Peyer's patch (tissue), 4 donors: ENCODE measurements at regions not wholly inside any gene's neighbourhood (a gene's known extent, or its start where the extent isn't known, plus 50 kb on each side); places are given as distances from the start of the nearest gene placed in this dataset.

Source experiments
- DNase-seq, 3 donors: peaks; one replicate each; pipeline ENCODE4 v3.0.0-alpha.2; 2017 to 2019
- H3K27ac ChIP-seq, 4 donors: fragments of 200-600 bp; sonication (generic); one replicate each; pipeline ENCODE4 v1.5.1; 2016 to 2019
- H3K27me3 ChIP-seq, 2 donors: fragments of 200-600 bp; sonication (generic); one replicate each; pipeline ENCODE4 v1.5.1; 2019
- H3K36me3 ChIP-seq, 3 donors: fragments of 200-600 bp; sonication (generic); one replicate each; pipeline ENCODE4 v1.5.1; 2016 to 2019
- H3K4me1 ChIP-seq, 4 donors: fragments of 200-600 bp; sonication (generic); one replicate each; pipeline ENCODE4 v1.5.1; 2016 to 2019
- H3K4me3 ChIP-seq, 4 donors: fragments of 200-600 bp; sonication (generic); 1 replicate in 3 of 4; 2 replicates in 1 of 4; pipeline ENCODE4 v1.5.1; 2016 to 2019; ENCODE audit warnings: mild to moderate bottlenecking in 1 of 4
- H3K9me3 ChIP-seq, 4 donors: fragments of 200-600 bp; sonication (generic); one replicate each; pipeline ENCODE4 v1.5.1; 2016 to 2019; ENCODE audit warnings: mild to moderate bottlenecking in 1 of 4
- CTCF ChIP-seq, 6 experiments: fragments of 450-650 bp in 4 of 6; fragments of 200-600 bp in 2 of 6; sonication (generic) in 1 of 6; IDR thresholded peaks; one replicate each; pipeline ENCODE4 v1.5.1; 2017 to 2019; ENCODE audit warnings: antibody characterized with exemption in 6 of 6, mild to moderate bottlenecking in 3 of 6, moderate library complexity in 1 of 6
- POLR2A ChIP-seq, 2 donors: fragments of 450-650 bp; IDR thresholded peaks; one replicate each; pipeline ENCODE4 v1.5.1; 2017; ENCODE audit warnings: antibody characterized with exemption in 2 of 2, mild to moderate bottlenecking in 2 of 2, moderate library complexity in 2 of 2

GRCh38 chrX:43456906-43457305 is 199.2 kb upstream of the MAOA start:
- H3K4me1 ChIP-seq, result no peaks in the 10 kb centered on the region
- no peak for DNase-seq
- no peaks in the 10 kb centered on the region for H3K36me3 ChIP-seq
- no peak overlapping the region for H3K4me3 ChIP-seq
- no peak overlapping the region for H3K27ac ChIP-seq
- peaks cover 0 to 11% (median 0%) of the 10 kb centered on the region in 4 donors for H3K9me3 ChIP-seq
- H3K27me3 ChIP-seq, result no peaks in the 10 kb centered on the region
- TF ChIP-seq CTCF (IDR thresholded peaks at IDR 0.05), result no peak
- no peak for TF ChIP-seq POLR2A (IDR thresholded peaks at IDR 0.05)

GRCh38 chrX:43467608-43468234 is 188.4 kb upstream of the MAOA start:
- TF ChIP-seq POLR2A (IDR thresholded peaks at IDR 0.05) (no peak), CTCF (IDR thresholded peaks at IDR 0.05) (no peak)
- Histone ChIP-seq H3K4me3 (no peak overlapping the region), H3K36me3 (no peaks in the 10 kb centered on the region), H3K9me3 (no peaks in the 10 kb centered on the region), H3K4me1 (no peaks in the 10 kb centered on the region), H3K27me3 (no peaks in the 10 kb centered on the region), H3K27ac (no peak overlapping the region)
- no peak for DNase-seq

- H3K4me1 ChIP-seq, result no peaks in the 10 kb centered on the region
- H3K27me3 ChIP-seq, result no peaks in the 10 kb centered on the region
- H3K9me3 ChIP-seq, result no peaks in the 10 kb centered on the region
- no peak overlapping the region for H3K27ac ChIP-seq
- no peak for DNase-seq
- H3K36me3 ChIP-seq, result no peaks in the 10 kb centered on the region
- TF ChIP-seq CTCF (IDR thresholded peaks at IDR 0.05) (no peak), POLR2A (IDR thresholded peaks at IDR 0.05) (no peak)
- H3K4me3 ChIP-seq, result no peak overlapping the region
Observed at GRCh38 chrX:43469391-43470054, 186.6 kb upstream of the MAOA start.

- H3K4me3 ChIP-seq, result no peak overlapping the region
- DNase-seq, result no peak
- H3K9me3 ChIP-seq, result no peaks in the 10 kb centered on the region
- no peaks in the 10 kb centered on the region for H3K4me1 ChIP-seq
- H3K27ac ChIP-seq, result no peak overlapping the region
- no peaks in the 10 kb centered on the region for H3K27me3 ChIP-seq
- H3K36me3 ChIP-seq, result no peaks in the 10 kb centered on the region
- no peak for TF ChIP-seq POLR2A (IDR thresholded peaks at IDR 0.05)
- TF ChIP-seq CTCF (IDR thresholded peaks at IDR 0.05), result no peak
Observed at GRCh38 chrX:43474321-43474720, 181.8 kb upstream of the MAOA start.

GRCh38 chrX:43479070-43479469 is 177.0 kb upstream of the MAOA start:
- Histone ChIP-seq H3K36me3 (no peaks in the 10 kb centered on the region), H3K27ac (no peak overlapping the region), H3K9me3 (no peaks in the 10 kb centered on the region), H3K27me3 (no peaks in the 10 kb centered on the region), H3K4me3 (no peak overlapping the region), H3K4me1 (no peaks in the 10 kb centered on the region)
- TF ChIP-seq CTCF (IDR thresholded peaks at IDR 0.05) (no peak), POLR2A (IDR thresholded peaks at IDR 0.05) (no peak)
- DNase-seq, result no peak
